ENCODE measurements at regions not wholly inside any gene's neighbourhood (a gene's known extent, or its start where the extent isn't known, plus 50 kb on each side); places are given as distances from the start of the nearest gene placed in this dataset.

DNA sequence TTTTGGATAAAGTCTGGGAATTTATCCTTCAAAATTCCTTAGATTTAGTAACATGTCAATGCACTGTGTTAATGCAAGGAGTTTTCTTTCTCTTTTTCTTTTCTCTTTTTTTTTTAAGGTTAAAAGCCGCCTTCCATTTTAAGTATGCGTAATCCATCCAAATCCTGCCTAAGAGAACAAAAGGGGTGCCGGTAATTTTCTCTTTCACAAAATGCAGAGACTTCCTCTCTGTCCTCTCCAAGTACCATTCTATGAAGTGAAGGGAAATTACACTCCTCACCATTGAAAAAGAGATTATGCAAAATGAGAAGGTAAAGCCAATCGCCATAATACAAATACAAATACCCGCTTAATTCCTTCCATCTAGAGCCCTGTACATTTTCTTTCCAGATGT is 273.8 kb downstream of the BLID start:
- no peak for DNase-seq

DNA sequence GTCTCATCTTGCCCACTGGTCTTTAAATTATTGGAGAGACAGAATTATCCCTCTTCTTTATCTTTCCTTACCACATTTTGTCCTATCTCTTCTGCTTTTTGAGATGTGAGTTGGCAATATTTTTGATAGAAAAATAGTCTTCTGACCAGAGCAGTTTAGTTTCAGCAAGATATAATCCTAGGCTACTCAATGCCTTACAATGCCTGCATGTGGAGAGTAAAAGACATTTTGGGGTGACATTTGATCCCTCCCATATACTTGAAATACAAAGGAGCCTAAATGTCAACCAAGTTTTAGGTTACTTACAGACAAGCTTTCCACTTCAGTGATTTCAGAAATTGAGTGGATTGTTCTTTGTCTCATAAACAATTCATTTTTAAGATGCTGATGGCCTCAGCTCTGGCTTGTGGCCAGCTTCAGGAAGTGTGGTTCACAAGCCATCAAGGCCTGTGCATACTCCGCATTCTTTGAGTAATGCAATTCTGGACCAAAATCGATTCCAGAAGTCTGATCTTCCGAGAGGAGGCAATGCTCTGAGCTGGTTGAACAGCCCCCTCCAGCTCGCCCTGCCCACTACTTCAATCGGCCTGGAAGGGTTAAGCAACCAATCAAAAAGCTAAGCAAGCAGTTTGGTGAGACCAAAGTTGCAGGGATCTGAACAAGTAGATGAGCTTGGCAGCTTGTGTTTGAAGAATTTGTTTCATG is 274.4 kb downstream of the BLID start:
- peak; percentile 53 for DNase-seq

DNA sequence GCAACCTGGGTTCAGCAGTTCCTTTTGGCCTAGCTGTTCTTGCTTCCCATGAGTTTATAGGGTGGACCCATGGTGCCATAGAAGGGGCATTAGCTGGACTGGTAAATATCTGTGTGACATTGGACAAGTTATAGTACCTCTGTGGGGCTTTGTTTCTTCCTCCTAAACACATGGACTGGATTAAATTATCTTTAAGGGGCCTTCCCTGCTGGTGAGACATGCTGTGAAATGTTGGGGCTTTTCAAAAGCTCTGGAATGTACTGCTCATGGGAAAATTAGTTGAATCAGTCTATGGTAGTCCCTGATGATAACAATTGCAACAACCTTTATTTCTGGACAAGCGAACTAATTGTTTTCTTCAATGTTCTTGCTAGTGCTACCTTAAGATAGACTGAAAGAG is 276.2 kb downstream of the BLID start:
- DNase-seq = no peak

DNA sequence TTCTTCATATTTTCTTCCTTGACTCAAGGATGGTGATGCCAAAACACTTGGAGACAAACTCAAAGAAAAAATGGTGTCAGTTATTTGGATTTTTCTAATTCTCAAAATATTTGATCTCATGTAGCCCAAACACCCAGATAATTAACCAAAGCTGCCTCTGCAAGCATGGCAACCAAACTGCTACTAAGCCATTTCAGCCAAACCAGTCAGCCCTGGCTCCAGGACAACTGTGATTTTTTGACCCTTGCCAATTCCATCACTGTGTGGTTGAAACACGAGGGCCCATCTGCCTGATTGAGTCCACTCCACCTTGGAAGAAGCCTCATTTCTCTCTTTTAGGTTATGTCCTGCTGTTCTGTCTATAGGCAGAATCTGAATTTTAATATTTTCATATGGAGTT is 277.4 kb downstream of the BLID start:
- DNase-seq = no peak

DNA sequence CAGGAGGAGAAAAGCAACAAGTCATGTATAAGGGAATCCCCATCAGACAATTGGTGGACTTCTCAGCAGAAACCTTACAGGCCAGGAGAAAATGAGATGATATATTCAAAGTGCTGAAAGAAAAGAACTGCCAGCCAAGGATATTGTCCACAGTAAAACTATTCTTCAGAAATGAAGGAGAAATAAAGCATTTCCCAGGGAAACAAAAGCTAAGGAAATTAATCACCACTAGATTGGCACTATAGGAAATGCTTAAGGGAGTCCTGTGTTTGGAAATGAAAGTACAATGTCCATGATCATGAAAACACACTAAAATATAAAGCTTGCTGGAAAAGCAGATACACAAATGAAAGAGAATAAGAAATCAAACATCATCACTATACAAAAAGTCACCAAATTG is 282.0 kb downstream of the BLID start:
- no peak for DNase-seq

DNA sequence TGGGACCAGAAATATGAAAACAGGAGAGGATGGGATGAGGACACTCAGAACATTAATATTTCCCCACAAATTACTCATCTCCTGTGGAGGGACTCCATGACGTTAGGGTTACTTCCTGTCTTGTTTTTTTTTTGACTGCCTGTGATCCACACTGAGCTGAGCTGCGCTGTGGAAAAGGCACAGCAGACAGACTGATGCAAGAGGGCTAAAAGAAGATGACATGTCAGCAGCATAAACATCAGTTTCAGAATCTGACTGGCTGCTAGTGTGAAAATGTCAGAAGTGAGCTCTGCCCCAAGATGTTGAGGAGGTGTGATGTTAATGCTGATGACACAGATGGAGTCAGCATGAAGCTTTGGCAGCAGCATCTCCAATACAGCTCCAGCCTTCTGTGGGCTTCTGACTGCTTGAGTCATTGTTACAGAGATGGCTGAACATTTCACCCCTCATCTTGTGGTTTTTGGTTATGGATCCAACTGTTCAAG is 286.8 kb downstream of the BLID start:
- DNase-seq = no peak

DNA sequence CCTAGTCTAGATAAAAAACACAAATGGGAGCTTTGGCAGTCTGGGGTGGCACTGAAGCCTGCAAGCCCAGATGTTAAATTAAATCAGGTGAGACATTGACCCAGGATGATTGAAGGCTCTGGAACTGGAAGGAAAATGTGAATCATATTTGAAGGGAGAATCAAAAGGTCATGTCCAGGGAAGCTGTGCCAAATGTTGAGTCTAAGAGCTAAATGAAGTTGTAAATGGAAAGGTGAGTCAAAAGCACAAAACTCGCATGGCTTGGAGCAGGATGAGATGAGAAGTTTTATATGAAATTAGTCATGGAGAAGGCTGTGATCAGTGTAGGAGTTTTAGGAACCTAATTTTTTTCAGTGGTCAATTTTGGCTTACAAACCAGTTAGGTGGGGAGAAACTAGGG is 301.1 kb downstream of the BLID start:
- no peak for DNase-seq

DNA sequence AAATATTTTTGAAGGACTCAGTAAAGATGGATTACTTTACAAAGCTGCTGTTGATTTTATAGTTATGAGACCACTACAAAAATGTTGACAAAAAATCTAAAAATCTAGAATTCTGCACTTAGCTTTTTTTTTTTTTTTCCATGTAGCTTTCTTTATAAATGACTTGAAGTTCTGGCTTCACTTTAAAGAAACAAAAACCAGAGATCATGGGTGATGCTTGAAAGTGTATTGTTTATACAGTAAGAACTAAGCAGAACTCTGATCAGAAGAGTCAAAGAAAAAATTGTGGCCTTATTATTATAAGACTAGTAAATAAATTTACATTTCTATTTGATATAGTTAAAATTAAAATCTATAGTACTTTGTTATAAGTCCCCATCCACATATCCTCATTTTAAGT is 301.7 kb downstream of the BLID start:
- no peak for DNase-seq

DNA sequence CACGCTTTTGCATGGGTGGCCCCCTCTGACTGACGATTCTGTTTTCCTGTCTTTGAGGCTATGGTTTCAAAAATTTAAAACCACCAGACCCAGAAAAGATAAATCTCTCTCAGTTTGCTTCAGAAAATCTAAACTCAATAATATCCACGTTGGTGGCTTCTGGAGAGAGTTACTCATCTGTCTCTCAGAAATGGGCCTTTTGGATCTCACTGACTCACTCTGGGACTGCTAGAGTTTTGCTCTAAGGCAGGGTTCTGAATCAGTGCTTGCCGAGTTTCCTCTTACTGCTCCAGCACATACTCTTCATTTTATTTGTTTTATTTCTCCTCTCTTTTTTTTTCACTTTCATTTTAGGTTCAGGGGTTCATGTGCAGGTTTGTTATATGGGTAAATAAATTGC is 305.7 kb downstream of the BLID start:
- no peak for DNase-seq

DNA sequence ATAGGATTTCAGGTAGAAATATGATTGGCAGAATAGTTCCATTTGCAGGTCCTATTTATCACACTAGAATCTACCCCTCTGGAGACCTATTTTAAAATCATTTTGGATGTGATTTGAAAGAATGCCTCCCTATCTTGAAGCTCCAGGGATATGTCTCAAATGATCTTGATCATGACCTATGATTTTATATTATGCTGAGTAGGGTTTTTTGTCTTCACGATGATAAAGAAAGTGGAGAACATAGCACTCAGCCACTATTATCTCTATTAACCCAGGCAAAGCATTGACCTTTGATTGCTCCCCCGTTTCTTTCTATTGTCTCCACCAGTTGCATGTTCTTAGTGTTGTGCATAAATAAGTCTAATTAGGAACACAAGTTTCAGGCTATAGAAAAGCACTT is 307.9 kb downstream of the BLID start:
- DNase-seq = no peak

DNA sequence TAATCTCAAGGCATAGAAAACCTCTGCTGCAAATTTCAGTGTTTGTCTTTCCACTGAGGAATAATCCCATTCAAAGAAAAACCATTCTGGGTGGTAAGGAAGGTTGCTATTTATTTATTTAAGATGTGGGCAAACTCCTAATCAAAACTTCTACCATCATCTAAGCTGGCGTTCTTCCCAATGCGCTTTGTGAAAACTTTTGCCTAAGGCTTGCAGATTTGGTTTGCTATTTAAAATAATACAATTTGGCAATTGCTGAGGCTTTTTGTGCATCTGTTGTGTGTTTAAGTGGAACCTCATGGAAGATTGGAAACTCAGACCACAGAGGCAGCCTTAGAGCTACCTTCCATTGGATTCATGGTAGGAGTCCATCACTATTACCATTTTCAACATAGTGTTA is 309.0 kb downstream of the BLID start:
- DNase-seq = no peak

DNA sequence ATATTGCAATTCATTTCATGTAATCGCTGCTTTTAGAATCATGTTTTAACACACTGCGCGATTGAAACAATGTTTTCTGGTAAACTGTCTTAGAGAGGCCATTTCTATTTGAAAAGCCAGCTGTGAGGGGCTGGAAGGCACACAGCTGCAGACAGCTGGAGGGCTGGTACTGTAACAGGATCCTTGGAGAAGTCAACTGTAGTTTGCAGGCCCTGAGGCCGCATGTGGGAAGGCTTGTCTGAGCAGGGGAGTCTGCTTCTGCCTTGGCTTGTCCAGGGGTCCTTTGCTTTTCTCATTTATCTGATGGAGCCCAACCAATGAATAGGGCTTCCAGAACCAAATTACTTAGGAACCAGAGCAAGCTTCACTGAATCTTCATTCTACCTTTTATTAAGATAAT is 313.5 kb downstream of the BLID start:
- no peak for DNase-seq

DNA sequence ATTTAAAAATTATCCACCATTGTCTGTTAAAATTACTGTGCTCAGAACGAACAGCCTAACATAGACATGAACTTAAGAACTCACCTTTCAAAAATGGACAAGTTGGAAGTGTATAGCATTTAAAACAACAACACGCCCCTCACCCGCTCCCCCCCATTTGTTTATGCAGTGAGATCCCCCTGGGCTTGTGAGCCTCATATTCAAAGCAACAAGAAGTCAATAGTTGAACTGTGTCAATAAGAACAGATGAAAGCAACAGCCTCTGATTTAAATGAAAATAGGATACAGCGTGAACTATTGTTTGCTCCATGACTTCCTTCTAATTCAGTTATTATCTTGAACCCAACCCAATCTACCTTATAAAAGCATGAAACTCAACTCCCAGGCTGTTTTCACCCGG is 314.2 kb downstream of the BLID start:
- DNase-seq = no peak

DNA sequence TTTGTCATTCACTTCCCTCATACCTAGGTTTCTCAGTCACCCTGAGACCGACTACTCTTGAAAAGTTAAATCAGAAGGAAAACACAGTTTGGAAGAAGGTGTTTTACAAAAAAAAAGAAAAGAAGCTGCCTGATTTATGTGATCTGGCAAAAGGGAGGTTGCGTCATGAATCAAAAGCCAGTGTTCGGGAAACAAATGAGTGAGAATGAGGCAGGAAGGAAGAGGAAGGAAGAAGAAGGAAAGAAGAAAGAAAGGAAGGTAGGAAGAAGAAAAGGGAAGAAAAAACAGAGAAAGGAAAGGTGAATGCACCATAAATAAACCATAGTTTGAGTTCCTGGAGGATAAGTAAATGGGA is 314.6 kb downstream of the BLID start:
- DNase-seq = no peak

DNA sequence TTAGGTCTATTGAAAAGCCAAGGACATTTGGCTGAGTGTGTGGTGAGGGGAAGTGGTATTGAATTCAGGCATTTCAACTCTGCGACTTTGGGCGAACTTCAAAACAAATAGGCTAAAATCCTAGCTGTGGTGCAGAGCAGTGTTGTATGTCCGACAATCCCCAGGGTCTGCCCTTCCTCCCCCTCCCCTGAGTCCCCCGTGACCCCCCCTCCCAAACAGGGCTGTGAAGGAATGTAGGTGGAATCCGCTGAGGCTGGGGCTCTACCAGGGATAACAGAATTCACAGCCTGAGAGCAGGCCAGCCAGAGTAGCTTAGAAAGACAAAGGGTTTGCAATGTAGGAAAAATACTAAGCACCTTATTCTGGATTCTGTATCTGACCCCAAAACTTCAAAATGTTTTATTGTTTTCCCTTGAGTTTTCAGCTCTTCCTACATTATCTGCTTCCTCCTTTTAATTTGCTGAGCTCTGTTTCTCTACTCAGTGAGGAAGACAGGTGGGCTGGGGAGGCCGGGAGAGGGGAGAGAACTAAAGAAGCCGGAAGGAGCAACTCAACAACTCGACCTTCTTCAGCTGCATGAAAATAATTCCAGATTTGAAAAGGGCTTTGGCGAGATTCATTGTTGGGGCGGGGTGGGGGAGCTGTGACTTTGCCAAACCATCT is 315.2 kb downstream of the BLID start:
- DNase-seq = no peak

DNA sequence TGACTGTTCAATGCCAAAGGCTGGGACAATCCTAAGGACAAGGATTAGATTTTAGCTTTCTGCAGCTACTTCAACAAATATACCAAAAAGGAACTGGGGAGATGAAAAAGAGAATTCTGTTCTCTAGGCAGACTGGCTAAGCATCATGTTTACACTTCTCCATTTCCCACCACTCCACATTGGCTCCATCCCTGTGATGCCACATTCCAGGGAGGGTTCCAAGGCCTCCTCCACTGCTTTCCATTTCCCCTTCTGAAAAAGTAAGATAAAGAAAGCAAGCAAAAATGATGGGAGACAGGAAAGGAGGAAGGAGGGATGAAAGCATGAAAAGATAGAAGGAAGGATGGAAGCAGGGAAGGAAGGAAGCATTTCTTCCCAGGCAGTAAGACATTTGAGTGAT is 315.8 kb downstream of the BLID start:
- DNase-seq = no peak

DNA sequence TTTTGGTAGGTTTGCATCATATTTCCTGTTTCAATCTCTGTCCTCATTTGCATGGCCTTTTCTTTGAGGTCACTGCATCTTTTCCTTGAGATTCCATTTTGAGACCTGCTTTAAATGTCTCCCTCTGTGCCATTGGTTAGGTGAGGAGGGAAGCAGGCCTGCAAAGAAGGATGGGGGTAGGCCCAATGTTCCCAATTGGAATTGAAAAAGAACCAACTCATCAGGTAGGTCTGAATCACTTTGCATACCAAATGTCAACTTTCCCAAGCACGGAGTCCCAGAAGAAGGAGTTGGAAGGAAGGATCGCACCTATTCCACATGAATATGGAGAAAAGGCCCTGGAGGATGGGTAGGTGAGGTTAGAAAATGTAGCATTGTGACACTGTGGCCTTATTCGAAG is 318.5 kb downstream of the BLID start:
- no peak for DNase-seq

DNA sequence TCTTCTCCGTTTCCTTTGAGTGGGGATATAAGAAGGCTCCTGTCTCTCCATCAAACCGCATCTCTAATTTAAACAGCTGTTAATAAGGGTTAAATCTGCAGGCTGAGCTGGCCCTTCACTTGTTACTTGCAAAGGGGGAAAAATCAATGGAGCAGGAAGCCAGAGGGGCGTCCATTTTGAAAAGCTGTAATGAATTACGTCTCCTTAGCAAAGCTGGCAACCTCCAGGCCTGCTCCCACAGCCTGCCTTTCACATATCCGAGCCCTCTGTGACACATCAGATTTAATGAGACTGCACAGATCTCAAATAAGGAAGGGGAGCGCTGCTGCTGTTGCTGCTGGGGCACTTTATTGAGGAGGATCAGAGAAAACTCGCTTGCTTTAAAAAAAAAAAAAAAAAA is 320.8 kb downstream of the BLID start:
- DNase-seq = no peak

DNA sequence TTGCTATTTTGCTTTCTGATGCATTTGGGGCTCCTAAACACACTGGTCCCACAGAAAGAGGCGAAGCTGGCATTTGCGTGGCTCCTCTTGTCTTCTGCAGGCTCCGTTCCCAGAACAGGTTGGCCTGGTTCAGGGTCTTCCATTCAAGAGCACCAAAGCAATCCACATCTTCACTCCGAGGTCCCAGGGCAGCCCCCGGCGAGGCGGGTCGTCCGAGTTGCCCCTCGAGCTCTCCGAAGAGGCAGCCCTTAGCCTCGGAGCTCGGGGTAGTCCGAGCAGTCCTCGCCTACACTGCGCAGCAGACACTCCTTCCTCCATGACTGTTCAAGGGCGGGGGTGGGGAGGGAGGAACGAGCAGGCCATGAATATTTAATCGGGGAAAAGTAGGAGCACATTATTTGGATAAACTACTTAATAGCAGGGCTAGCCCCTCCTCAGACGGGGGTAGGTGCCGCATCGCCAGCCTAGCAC is 321.3 kb downstream of the BLID start:
- DNase-seq = no peak

DNA sequence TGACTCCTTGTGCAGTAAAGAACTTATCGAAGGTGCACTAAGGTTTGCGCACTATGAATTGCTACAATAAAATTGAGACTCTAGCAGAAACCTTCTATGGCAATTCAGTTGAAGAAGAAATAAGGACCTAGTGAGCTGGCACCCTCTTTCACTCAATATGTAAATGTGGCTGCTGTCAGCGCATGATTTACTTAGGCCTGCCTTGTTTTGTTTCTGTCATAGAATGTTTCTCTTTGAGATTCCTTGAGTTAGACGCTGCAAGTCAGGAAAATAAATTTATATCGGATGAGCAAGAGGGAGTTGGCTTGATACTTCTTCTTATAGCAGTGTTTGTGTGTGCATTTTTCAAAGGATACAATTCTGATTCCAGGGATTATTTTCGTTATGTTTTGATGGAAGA is 322.1 kb downstream of the BLID start:
- no peak for DNase-seq

DNA sequence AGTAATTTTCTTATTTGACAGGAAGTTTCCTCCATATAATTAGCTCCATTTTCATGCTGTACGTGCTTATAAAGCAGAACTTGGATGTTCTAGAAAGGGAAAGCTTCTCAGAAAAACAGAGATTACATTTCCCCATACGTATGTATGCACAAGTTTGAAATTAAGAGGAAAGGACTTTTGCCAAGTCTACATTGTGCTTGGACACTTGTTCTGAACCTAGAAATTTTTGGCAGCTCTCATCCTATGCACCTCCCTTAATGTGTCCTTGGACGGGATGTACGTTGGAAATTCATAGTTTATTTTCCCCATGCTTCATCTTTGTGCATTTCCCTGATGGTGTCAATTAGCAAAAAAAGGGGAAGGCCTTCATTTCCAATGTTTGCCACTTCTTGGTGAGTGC is 322.7 kb downstream of the BLID start:
- no peak for DNase-seq

DNA sequence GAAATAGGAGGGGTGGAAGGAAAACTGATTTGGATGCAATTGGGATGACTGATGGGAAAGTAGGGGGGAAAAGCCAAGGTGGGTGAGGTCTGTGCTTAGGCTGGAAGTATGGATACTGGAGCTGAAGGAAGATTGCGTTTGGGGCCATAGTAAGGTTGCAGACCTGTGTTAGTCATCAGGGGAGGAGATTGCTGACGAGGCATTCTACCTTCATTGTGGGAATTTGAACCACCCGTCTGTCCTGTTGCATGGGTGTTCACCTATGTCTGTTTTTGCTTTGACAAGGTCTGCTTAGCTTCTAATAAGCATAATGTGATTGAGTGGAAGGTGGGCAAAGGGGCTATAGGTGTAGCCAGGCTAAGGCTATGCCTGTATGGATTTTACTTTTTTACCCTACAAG is 323.8 kb downstream of the BLID start:
- DNase-seq = no peak

DNA sequence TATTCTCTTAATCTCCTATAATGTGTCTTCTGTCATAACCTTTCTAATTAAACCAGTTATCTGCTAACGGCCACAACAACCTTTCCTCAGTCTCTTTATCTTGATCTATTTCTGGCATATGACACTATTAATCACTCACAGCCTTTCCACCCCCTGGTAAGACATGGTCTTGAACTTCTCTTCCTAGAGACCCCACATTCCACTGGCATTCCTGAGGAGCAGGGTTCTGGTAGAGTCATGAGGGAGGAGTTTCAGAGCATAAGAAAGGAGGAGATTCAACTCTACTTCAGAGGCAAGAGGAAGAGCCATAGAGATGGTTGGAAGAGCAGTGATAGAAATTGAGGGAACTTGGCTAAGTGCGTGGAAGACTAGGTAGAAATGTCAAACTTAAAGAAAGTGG is 325.6 kb downstream of the BLID start:
- DNase-seq = no peak

DNA sequence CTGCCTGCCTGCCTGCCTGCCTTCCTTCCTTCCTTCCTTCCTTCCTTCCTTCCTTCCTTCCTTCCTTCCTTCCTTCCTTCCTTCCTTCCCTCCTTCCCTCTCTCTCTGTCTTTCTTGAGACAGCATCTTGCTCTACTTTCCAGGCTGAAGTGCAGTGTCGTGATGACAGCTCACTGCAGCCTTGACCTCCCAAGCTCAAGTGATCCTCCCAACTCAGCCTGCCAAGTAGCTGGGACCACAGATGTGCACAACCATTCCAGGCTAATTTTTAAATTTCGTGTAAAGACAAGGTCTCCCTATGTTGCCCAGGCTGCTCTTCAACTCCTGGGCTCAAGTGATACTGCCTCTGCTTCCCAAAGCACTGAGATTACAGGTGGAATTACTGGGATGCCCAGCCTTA is 328.2 kb upstream of the SORL1-AS1 start:
- DNase-seq = no peak

DNA sequence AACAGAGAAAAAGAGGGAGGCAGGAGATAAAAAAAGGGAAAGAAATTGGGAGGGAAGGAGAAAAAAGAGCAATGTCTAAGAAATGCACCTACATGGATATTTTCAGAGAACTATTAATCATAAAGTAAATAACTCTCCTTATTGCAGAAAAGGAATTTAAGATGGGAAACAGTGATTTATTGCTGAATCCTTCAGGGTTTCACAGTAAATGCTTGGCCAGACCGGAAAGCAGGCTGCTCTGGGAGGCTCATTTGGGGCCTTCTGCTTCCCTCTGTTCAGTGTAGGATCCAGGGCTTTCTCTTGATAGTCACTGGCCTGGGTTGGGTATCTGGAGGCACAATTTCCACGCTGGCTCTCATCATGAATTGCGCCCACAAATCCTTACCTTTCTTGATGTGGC is 324.3 kb upstream of the SORL1-AS1 start:
- DNase-seq = no peak

Data from DMS79 (cell line).